HepG2 (cell line): ENCODE measurements at regions not wholly inside any gene's neighbourhood (a gene's known extent, or its start where the extent isn't known, plus 50 kb on each side); places are given as distances from the start of the nearest gene placed in this dataset.

ENCODE experiments used
- ATAC-seq: fragments of 200-7000 bp; cut with Tn5 transposase; 3 replicates; pipeline ENCODE4 v1.9.1; 2020; ENCODE audit warnings: mild to moderate bottlenecking, moderate library complexity
- BruUV-seq: library from RNA; stranded (reverse); fragments of 400-500 nt; replicated peaks from 2 replicates; lab custom pipeline; 2021; lab: Mats Ljungman, UMichigan
- CTCF ChIA-PET: fragments of 300-600 bp; formaldehyde crosslinking; extraction: SDS; loops from one replicate; lab custom pipeline; 2021; ENCODE audit warnings: low total read pairs, inconsistent platforms, low intra/inter-chr PET ratio; lab: Yijun Ruan, JAX
- POLR2A ChIA-PET: fragments of 350-600 bp; sonication (Branson Sonifier 250); formaldehyde crosslinking; loops from one replicate; lab custom pipeline; 2020; ENCODE audit warnings: antibody characterized with exemption, inconsistent platforms; lab: Yijun Ruan, JAX
- DNase-seq: peaks from one replicate; pipeline ENCODE4 v3.0.0-alpha.2; 2015; ENCODE audit warnings: low spot score
- FAIRE-seq: peaks from 3 replicates; lab custom pipeline; 2011; peaks lifted over from hg19 to GRCh38; lab: Jason Lieb, UNC
- H2AFZ ChIP-seq: one replicate; pipeline ENCODE4 v1.6.1; 2011; ENCODE audit warnings: low read length, inconsistent platforms
- H3K27ac ChIP-seq: fragments of 300-600 bp; 3 replicates; pipeline ENCODE4 v1.8.0; 2011; ENCODE audit warnings: mixed run types, mild to moderate bottlenecking, mixed read lengths, low read length, inconsistent platforms; ENCODE audit not compliant: insufficient read depth; ENCODE audit errors: extremely low read length
- H3K27me3 ChIP-seq, 2 experiments: fragments of 200-600 bp in 1 of 2; 2 replicates in 1 of 2; 3 replicates in 1 of 2; pipeline versions ENCODE4 v1.6.0 to v1.8.0; 2011; ENCODE audit warnings: low read length in 2 of 2, mild to moderate bottlenecking in 2 of 2, moderate library complexity in 2 of 2, inconsistent platforms in 1 of 2; ENCODE audit not compliant: insufficient read depth in 2 of 2, control insufficient read depth in 1 of 2
- H3K36me3 ChIP-seq, 2 experiments: fragments of 200-600 bp in 1 of 2; replicated peaks in 1 of 2; 2 replicates in 1 of 2; 3 replicates in 1 of 2; pipeline versions ENCODE4 v1.5.1 to v1.8.0; 2011; ENCODE audit warnings: low read length in 2 of 2, inconsistent platforms in 1 of 2; ENCODE audit not compliant: insufficient read depth in 2 of 2, control insufficient read depth in 1 of 2
- H3K4me1 ChIP-seq: 2 replicates; pipeline ENCODE4 v1.5.1; 2012; ENCODE audit warnings: low read length, inconsistent platforms; ENCODE audit not compliant: insufficient read depth
- H3K4me2 ChIP-seq: 2 replicates; pipeline ENCODE4 v1.6.0; 2011; ENCODE audit warnings: low read depth, low read length, inconsistent platforms
- H3K4me3 ChIP-seq, 3 experiments: fragments of 200-600 bp in 1 of 3; sonication (generic), shearing (Covaris generic) in 1 of 3; replicated peaks in 1 of 3; 2 replicates each; pipeline ENCODE4 v1.5.1; 2011 to 2016; ENCODE audit warnings: low read length in 3 of 3, inconsistent platforms in 2 of 3, low read depth in 2 of 3, mild to moderate bottlenecking in 2 of 3, control low read depth in 1 of 3, mixed read lengths in 1 of 3; ENCODE audit not compliant: insufficient read depth in 1 of 3
- H3K79me2 ChIP-seq: one replicate; pipeline ENCODE4 v1.6.1; 2011; ENCODE audit warnings: low read length, inconsistent platforms; ENCODE audit not compliant: insufficient read depth
- H3K9ac ChIP-seq: 2 replicates; pipeline ENCODE4 v1.6.0; 2011; ENCODE audit warnings: mild to moderate bottlenecking, low read depth, low read length, inconsistent platforms; ENCODE audit not compliant: insufficient read depth
- H3K9me3 ChIP-seq: 2 replicates; pipeline ENCODE4 v1.5.1; 2012; ENCODE audit warnings: mild to moderate bottlenecking, low read length
- H4K20me1 ChIP-seq: 2 replicates; pipeline ENCODE4 v1.6.0; 2011; ENCODE audit warnings: inconsistent platforms, mild to moderate bottlenecking, low read length, moderate library complexity; ENCODE audit not compliant: insufficient read depth
- AKNA ChIP-seq: sonication (generic); formaldehyde crosslinking; IDR thresholded peaks from 2 replicates; pipeline ENCODE4 v1.4.0; 2020; ENCODE audit warnings: missing genetic modification reagents, borderline replicate concordance
- HES4 ChIP-seq: sonication (generic); formaldehyde crosslinking; IDR thresholded peaks from 2 replicates; pipeline ENCODE4 v1.9.0; 2021; ENCODE audit warnings: mild to moderate bottlenecking, missing genetic modification reagents, borderline replicate concordance
- HHEX ChIP-seq: IDR thresholded peaks from 2 replicates; pipeline ENCODE4 v1.6.1; 2016; ENCODE audit warnings: control low read depth
- KLF11 ChIP-seq: IDR thresholded peaks from 2 replicates; pipeline ENCODE4 v1.6.1; 2016; ENCODE audit warnings: missing compliant biosample characterization
- RXRA ChIP-seq: sonication (generic); formaldehyde crosslinking; IDR thresholded peaks from 2 replicates; pipeline ENCODE4 v1.5.1; 2020; ENCODE audit warnings: missing genetic modification reagents
- ZNF557 ChIP-seq: sonication (generic); formaldehyde crosslinking; IDR thresholded peaks from 2 replicates; pipeline ENCODE4 v1.4.0; 2020; ENCODE audit warnings: missing genetic modification reagents
- ZNF607 ChIP-seq: sonication (generic); formaldehyde crosslinking; IDR thresholded peaks from 2 replicates; pipeline ENCODE4 v1.5.1; 2020; ENCODE audit warnings: missing genetic modification reagents, mild to moderate bottlenecking, borderline replicate concordance
- WGBS: methylation state at CpG from one replicate; pipeline ENCODE4 v1.1.6; 2017; ENCODE audit warnings: low lambda C conversion rate; 5-methylcytosine and 5-hydroxymethylcytosine counted together
- in situ Hi-C: cut with HindIII; loops from 2 replicates; pipeline ENCODE4 v1.10.0; 2017; ENCODE audit warnings: low pct_unique_long_range_greater_than_20kb; ENCODE audit not compliant: extremely low pct_ligation_motif_present
- intact Hi-C: fragments of 100-400 bp; cut with micrococcal nuclease; formaldehyde crosslinking; loops from one replicate; pipeline ENCODE4 v1.10.0; 2022; ENCODE audit not compliant: unreplicated experiment
- TF ChIP-seq, protein P1 (sequence below): sonication (generic); formaldehyde crosslinking; IDR thresholded peaks from 2 replicates; pipeline ENCODE4 v1.5.0; 2020; ENCODE audit warnings: mild to moderate bottlenecking, missing genetic modification reagents, borderline replicate concordance

DNA sequence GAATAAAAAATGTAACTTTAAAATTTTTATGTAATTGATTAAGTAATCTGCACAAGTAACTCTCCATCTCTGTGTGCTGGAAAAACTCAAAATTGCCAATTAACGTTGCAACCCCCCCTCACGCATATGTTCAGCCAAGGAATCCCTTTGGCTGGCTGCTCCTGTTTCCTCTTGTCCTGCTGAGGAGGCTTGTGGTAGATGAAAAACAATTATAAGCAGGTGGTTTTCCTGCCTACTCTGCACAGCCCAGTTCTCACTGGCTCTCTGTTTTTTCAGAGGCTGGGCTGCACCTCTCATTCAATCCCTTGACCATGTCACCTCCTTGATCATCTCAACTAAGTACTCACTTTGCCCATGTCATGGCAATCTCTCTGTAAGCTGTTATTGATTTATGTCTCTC is 1068.4 kb downstream of the ARAP2 start:
- H3K9me3 ChIP-seq = no peaks in the 10 kb centered on the region
- no peaks in the 10 kb centered on the region for H3K36me3 ChIP-seq
- H3K27ac ChIP-seq = no peak overlapping the region
- TF ChIP-seq, protein P1, sequence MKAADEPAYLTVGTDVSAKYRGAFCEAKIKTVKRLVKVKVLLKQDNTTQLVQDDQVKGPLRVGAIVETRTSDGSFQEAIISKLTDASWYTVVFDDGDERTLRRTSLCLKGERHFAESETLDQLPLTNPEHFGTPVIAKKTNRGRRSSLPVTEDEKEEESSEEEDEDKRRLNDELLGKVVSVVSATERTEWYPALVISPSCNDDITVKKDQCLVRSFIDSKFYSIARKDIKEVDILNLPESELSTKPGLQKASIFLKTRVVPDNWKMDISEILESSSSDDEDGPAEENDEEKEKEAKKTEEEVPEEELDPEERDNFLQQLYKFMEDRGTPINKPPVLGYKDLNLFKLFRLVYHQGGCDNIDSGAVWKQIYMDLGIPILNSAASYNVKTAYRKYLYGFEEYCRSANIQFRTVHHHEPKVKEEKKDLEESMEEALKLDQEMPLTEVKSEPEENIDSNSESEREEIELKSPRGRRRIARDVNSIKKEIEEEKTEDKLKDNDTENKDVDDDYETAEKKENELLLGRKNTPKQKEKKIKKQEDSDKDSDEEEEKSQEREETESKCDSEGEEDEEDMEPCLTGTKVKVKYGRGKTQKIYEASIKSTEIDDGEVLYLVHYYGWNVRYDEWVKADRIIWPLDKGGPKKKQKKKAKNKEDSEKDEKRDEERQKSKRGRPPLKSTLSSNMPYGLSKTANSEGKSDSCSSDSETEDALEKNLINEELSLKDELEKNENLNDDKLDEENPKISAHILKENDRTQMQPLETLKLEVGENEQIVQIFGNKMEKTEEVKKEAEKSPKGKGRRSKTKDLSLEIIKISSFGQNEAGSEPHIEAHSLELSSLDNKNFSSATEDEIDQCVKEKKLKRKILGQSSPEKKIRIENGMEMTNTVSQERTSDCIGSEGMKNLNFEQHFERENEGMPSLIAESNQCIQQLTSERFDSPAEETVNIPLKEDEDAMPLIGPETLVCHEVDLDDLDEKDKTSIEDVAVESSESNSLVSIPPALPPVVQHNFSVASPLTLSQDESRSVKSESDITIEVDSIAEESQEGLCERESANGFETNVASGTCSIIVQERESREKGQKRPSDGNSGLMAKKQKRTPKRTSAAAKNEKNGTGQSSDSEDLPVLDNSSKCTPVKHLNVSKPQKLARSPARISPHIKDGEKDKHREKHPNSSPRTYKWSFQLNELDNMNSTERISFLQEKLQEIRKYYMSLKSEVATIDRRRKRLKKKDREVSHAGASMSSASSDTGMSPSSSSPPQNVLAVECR = no peak
- no peak for TF ChIP-seq RXRA (CRISPR knock-in tag)
- TF ChIP-seq ZNF557 (CRISPR knock-in tag) = no peak
- no peak overlapping the region for H3K4me3 ChIP-seq
- H3K79me2 ChIP-seq = no peaks in the 10 kb centered on the region
- ATAC-seq (no peak), FAIRE-seq (no peak), DNase-seq (no peak)
- H3K27me3 ChIP-seq = no peaks in the 10 kb centered on the region
- no peak overlapping the region for H3K9ac ChIP-seq
- ChIA-PET CTCF (no interaction called here), POLR2A (no interaction called here)
- intact Hi-C loops (no loop called here), in situ Hi-C loops (no loop called here)
- no TSS peak for BruUV-seq
- no peaks in the 10 kb centered on the region for H4K20me1 ChIP-seq
- H3K4me2 ChIP-seq = no peak overlapping the region
- no peaks in the 10 kb centered on the region for H3K4me1 ChIP-seq
- WGBS = 32% methylated on average over 2 of the region's 2 CpGs
- no peak overlapping the region for H2AFZ ChIP-seq

DNA sequence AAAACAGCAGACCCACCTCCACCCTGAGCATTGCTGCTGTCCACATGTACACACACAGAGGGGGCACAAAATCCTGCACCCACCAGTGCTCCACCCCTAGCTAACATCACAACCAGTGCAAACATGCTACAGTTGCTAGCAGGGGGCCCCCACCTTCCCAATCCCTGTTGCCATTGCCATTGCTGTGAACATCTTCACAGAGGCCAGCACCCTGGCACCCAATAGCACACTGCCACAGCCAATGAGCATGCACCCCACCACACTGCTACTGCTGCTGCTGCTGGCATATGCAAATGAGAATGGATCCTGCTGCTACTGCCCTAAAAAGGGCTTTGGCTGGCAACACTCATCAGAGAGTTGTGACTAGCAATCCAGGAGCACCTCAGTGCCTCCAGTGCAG is 1061.9 kb downstream of the ARAP2 start:
- FAIRE-seq (no peak), ATAC-seq (no peak), DNase-seq (no peak)
- H3K4me1 ChIP-seq = no peaks in the 10 kb centered on the region
- no peaks in the 10 kb centered on the region for H3K9me3 ChIP-seq
- no peaks in the 10 kb centered on the region for H4K20me1 ChIP-seq
- TF ChIP-seq HHEX (CRISPR knock-in tag) (no peak), KLF11 (CRISPR knock-in tag) (no peak), HES4 (no peak), ZNF607 (CRISPR knock-in tag) (no peak), AKNA (CRISPR knock-in tag) (no peak)
- no peaks in the 10 kb centered on the region for H3K27me3 ChIP-seq
- CTCF ChIA-PET = no interaction called here
- no peak overlapping the region for H3K4me2 ChIP-seq
- no TSS peak for BruUV-seq
- no peaks in the 10 kb centered on the region for H3K36me3 ChIP-seq
- no peak overlapping the region for H3K9ac ChIP-seq
- H2AFZ ChIP-seq = no peak overlapping the region
- POLR2A ChIA-PET = no interaction called here
- intact Hi-C loops = no loop called here
- H3K4me3 ChIP-seq = no peak overlapping the region
- in situ Hi-C loops = no loop called here
- no peaks in the 10 kb centered on the region for H3K79me2 ChIP-seq
- no peak overlapping the region for H3K27ac ChIP-seq
